ENCODE measurements at regions not wholly inside any gene's neighbourhood (a gene's known extent, or its start where the extent isn't known, plus 50 kb on each side); places are given as distances from the start of the nearest gene placed in this dataset.

- H3K4me1 ChIP-seq (ENCODE audit: control insufficient read depth, insufficient read depth, low read length) = peaks cover 6% of the 10 kb centered on the region
- H3K9me3 ChIP-seq (ENCODE audit: control insufficient read depth, low read length) = no peaks in the 10 kb centered on the region
- H3K27ac ChIP-seq (ENCODE audit: insufficient read depth, low read depth, low read length, poor library complexity, severe bottlenecking) = no peak overlapping the region
- H3K27me3 ChIP-seq (ENCODE audit: control insufficient read depth, insufficient read depth, low read length, poor library complexity, severe bottlenecking) = no peaks in the 10 kb centered on the region
- no peaks in the 10 kb centered on the region for H3K36me3 ChIP-seq (ENCODE audit: control insufficient read depth, insufficient read depth, low read length)
- WGBS, 2 experiments = 78 to 89% methylated on average over 1 of the region's 1 CpG
- H3K4me3 ChIP-seq (ENCODE audit: insufficient read depth, low read depth, low read length) = no peak overlapping the region
Observed at GRCh38 chr5:93874080-93874479, 132.7 kb upstream of the POU5F2 start.

GRCh38 chr5:93873211-93873736, 131.9 kb upstream of the POU5F2 start:
- Histone ChIP-seq H3K4me3 (ENCODE audit: insufficient read depth, low read depth, low read length) (no peak overlapping the region), H3K4me1 (ENCODE audit: control insufficient read depth, insufficient read depth, low read length) (peaks cover 6% of the 10 kb centered on the region), H3K27me3 (ENCODE audit: control insufficient read depth, insufficient read depth, low read length, poor library complexity, severe bottlenecking) (no peaks in the 10 kb centered on the region), H3K36me3 (ENCODE audit: control insufficient read depth, insufficient read depth, low read length) (no peaks in the 10 kb centered on the region), H3K9me3 (ENCODE audit: control insufficient read depth, low read length) (no peaks in the 10 kb centered on the region), H3K27ac (ENCODE audit: insufficient read depth, low read depth, low read length, poor library complexity, severe bottlenecking) (no peak overlapping the region)
- 92 to 95% methylated on average over 1 of the region's 1 CpG for WGBS, 2 experiments

GRCh38 chr5:93870649-93871048, 129.2 kb upstream of the POU5F2 start:
- no peak overlapping the region for H3K4me3 ChIP-seq (ENCODE audit: insufficient read depth, low read depth, low read length)
- H3K4me1 ChIP-seq (ENCODE audit: control insufficient read depth, insufficient read depth, low read length) = peaks cover 6% of the 10 kb centered on the region
- H3K27me3 ChIP-seq (ENCODE audit: control insufficient read depth, insufficient read depth, low read length, poor library complexity, severe bottlenecking) = no peaks in the 10 kb centered on the region
- H3K27ac ChIP-seq (ENCODE audit: insufficient read depth, low read depth, low read length, poor library complexity, severe bottlenecking) = no peak overlapping the region
- no peaks in the 10 kb centered on the region for H3K36me3 ChIP-seq (ENCODE audit: control insufficient read depth, insufficient read depth, low read length)
- WGBS, 2 experiments = 93 to 94% methylated on average over 2 to 3 of the region's 3 CpGs
- H3K9me3 ChIP-seq (ENCODE audit: control insufficient read depth, low read length) = no peaks in the 10 kb centered on the region

GRCh38 chr5:93868851-93869250, 127.5 kb upstream of the POU5F2 start:
- Histone ChIP-seq H3K4me1 (ENCODE audit: control insufficient read depth, insufficient read depth, low read length) (peaks cover under 1% of the 10 kb centered on the region), H3K27me3 (ENCODE audit: control insufficient read depth, insufficient read depth, low read length, poor library complexity, severe bottlenecking) (no peaks in the 10 kb centered on the region), H3K9me3 (ENCODE audit: control insufficient read depth, low read length) (no peaks in the 10 kb centered on the region), H3K36me3 (ENCODE audit: control insufficient read depth, insufficient read depth, low read length) (no peaks in the 10 kb centered on the region), H3K27ac (ENCODE audit: insufficient read depth, low read depth, low read length, poor library complexity, severe bottlenecking) (no peak overlapping the region), H3K4me3 (ENCODE audit: insufficient read depth, low read depth, low read length) (no peak overlapping the region)
- WGBS, 2 experiments = 98 to 99% methylated on average over 5 to 6 of the region's 6 CpGs

- no peaks in the 10 kb centered on the region for H3K4me1 ChIP-seq (ENCODE audit: control insufficient read depth, insufficient read depth, low read length)
- H3K4me3 ChIP-seq (ENCODE audit: insufficient read depth, low read depth, low read length) = no peak overlapping the region
- no peak overlapping the region for H3K27ac ChIP-seq (ENCODE audit: insufficient read depth, low read depth, low read length, poor library complexity, severe bottlenecking)
- no peaks in the 10 kb centered on the region for H3K36me3 ChIP-seq (ENCODE audit: control insufficient read depth, insufficient read depth, low read length)
- 75 to 82% methylated on average over 2 to 3 of the region's 3 CpGs for WGBS, 2 experiments
- H3K9me3 ChIP-seq (ENCODE audit: control insufficient read depth, low read length) = no peaks in the 10 kb centered on the region
- no peaks in the 10 kb centered on the region for H3K27me3 ChIP-seq (ENCODE audit: control insufficient read depth, insufficient read depth, low read length, poor library complexity, severe bottlenecking)
Observed at GRCh38 chr5:93850311-93850710, 108.9 kb upstream of the POU5F2 start.

- Histone ChIP-seq H3K4me1 (ENCODE audit: control insufficient read depth, insufficient read depth, low read length) (no peaks in the 10 kb centered on the region), H3K27ac (ENCODE audit: insufficient read depth, low read depth, low read length, poor library complexity, severe bottlenecking) (no peak overlapping the region), H3K36me3 (ENCODE audit: control insufficient read depth, insufficient read depth, low read length) (no peaks in the 10 kb centered on the region), H3K4me3 (ENCODE audit: insufficient read depth, low read depth, low read length) (no peak overlapping the region), H3K9me3 (ENCODE audit: control insufficient read depth, low read length) (no peaks in the 10 kb centered on the region), H3K27me3 (ENCODE audit: control insufficient read depth, insufficient read depth, low read length, poor library complexity, severe bottlenecking) (no peaks in the 10 kb centered on the region)
- 94 to 100% methylated on average over 2 of the region's 2 CpGs for WGBS, 2 experiments
Observed at GRCh38 chr5:93845376-93845775, 104.0 kb upstream of the POU5F2 start.

- 96 to 97% methylated on average over 2 of the region's 2 CpGs for WGBS, 2 experiments
Observed at GRCh38 chr5:93831449-93831848, 90.0 kb upstream of the POU5F2 start.

GRCh38 chr5:93830893-93831292, 89.5 kb upstream of the POU5F2 start:
- H3K27ac ChIP-seq (ENCODE audit: insufficient read depth, low read depth, low read length, poor library complexity, severe bottlenecking) = no peak overlapping the region
- H3K9me3 ChIP-seq (ENCODE audit: control insufficient read depth, low read length) = no peaks in the 10 kb centered on the region
- no peaks in the 10 kb centered on the region for H3K27me3 ChIP-seq (ENCODE audit: control insufficient read depth, insufficient read depth, low read length, poor library complexity, severe bottlenecking)
- H3K36me3 ChIP-seq (ENCODE audit: control insufficient read depth, insufficient read depth, low read length) = no peaks in the 10 kb centered on the region
- 92 to 97% methylated on average over 5 of the region's 5 CpGs for WGBS, 2 experiments
- no peaks in the 10 kb centered on the region for H3K4me1 ChIP-seq (ENCODE audit: control insufficient read depth, insufficient read depth, low read length)
- H3K4me3 ChIP-seq (ENCODE audit: insufficient read depth, low read depth, low read length) = no peak overlapping the region

More at GRCh38 chr5:93831449-93831848, 90.0 kb upstream of the POU5F2 start:
- no peaks in the 10 kb centered on the region for H3K27me3 ChIP-seq (ENCODE audit: control insufficient read depth, insufficient read depth, low read length, poor library complexity, severe bottlenecking)
- H3K36me3 ChIP-seq (ENCODE audit: control insufficient read depth, insufficient read depth, low read length) = no peaks in the 10 kb centered on the region
- H3K4me1 ChIP-seq (ENCODE audit: control insufficient read depth, insufficient read depth, low read length) = no peaks in the 10 kb centered on the region
- no peaks in the 10 kb centered on the region for H3K9me3 ChIP-seq (ENCODE audit: control insufficient read depth, low read length)
- no peak overlapping the region for H3K4me3 ChIP-seq (ENCODE audit: insufficient read depth, low read depth, low read length)
- H3K27ac ChIP-seq (ENCODE audit: insufficient read depth, low read depth, low read length, poor library complexity, severe bottlenecking) = no peak overlapping the region

GRCh38 chr5:93829346-93829745, 87.9 kb upstream of the POU5F2 start:
- H3K27me3 ChIP-seq (ENCODE audit: control insufficient read depth, insufficient read depth, low read length, poor library complexity, severe bottlenecking) = no peaks in the 10 kb centered on the region
- H3K4me3 ChIP-seq (ENCODE audit: insufficient read depth, low read depth, low read length) = no peak overlapping the region
- WGBS, 2 experiments = no CpG with 5 or more reads among the region's 1 CpG
- H3K36me3 ChIP-seq (ENCODE audit: control insufficient read depth, insufficient read depth, low read length) = no peaks in the 10 kb centered on the region
- H3K27ac ChIP-seq (ENCODE audit: insufficient read depth, low read depth, low read length, poor library complexity, severe bottlenecking) = no peak overlapping the region
- no peaks in the 10 kb centered on the region for H3K9me3 ChIP-seq (ENCODE audit: control insufficient read depth, low read length)
- H3K4me1 ChIP-seq (ENCODE audit: control insufficient read depth, insufficient read depth, low read length) = no peaks in the 10 kb centered on the region

- Histone ChIP-seq H3K36me3 (ENCODE audit: control insufficient read depth, insufficient read depth, low read length) (no peaks in the 10 kb centered on the region), H3K4me3 (ENCODE audit: insufficient read depth, low read depth, low read length) (no peak overlapping the region), H3K27ac (ENCODE audit: insufficient read depth, low read depth, low read length, poor library complexity, severe bottlenecking) (peak overlapping the region; percentile 80), H3K27me3 (ENCODE audit: control insufficient read depth, insufficient read depth, low read length, poor library complexity, severe bottlenecking) (no peaks in the 10 kb centered on the region), H3K4me1 (ENCODE audit: control insufficient read depth, insufficient read depth, low read length) (peaks cover 20% of the 10 kb centered on the region), H3K9me3 (ENCODE audit: control insufficient read depth, low read length) (no peaks in the 10 kb centered on the region)
- 15 to 38% methylated on average over 2 to 4 of the region's 4 CpGs for WGBS, 2 experiments
Observed at GRCh38 chr5:93821891-93822415, 80.6 kb upstream of the POU5F2 start.

- no peak overlapping the region for H3K27ac ChIP-seq (ENCODE audit: insufficient read depth, low read depth, low read length, poor library complexity, severe bottlenecking)
- 11% methylated on average over 1 of the region's 1 CpG; no CpG with 5 or more reads in 1 of the 2 experiments for WGBS, 2 experiments
- H3K27me3 ChIP-seq (ENCODE audit: control insufficient read depth, insufficient read depth, low read length, poor library complexity, severe bottlenecking) = no peaks in the 10 kb centered on the region
- no peak overlapping the region for H3K4me3 ChIP-seq (ENCODE audit: insufficient read depth, low read depth, low read length)
- H3K4me1 ChIP-seq (ENCODE audit: control insufficient read depth, insufficient read depth, low read length) = peaks cover 20% of the 10 kb centered on the region
- H3K9me3 ChIP-seq (ENCODE audit: control insufficient read depth, low read length) = no peaks in the 10 kb centered on the region
- H3K36me3 ChIP-seq (ENCODE audit: control insufficient read depth, insufficient read depth, low read length) = no peaks in the 10 kb centered on the region
Observed at GRCh38 chr5:93819668-93820067, 78.3 kb upstream of the POU5F2 start.
